HepG2 (cell line): ENCODE measurements at regions not wholly inside any gene's neighbourhood (a gene's known extent, or its start where the extent isn't known, plus 50 kb on each side); places are given as distances from the start of the nearest gene placed in this dataset.

ENCODE experiments used
- ATAC-seq: fragments of 200-7000 bp; cut with Tn5 transposase; 3 replicates; pipeline ENCODE4 v1.9.1; 2020; ENCODE audit warnings: mild to moderate bottlenecking, moderate library complexity
- BruUV-seq: library from RNA; stranded (reverse); fragments of 400-500 nt; replicated peaks from 2 replicates; lab custom pipeline; 2021; lab: Mats Ljungman, UMichigan
- CTCF ChIA-PET: fragments of 300-600 bp; formaldehyde crosslinking; extraction: SDS; loops from one replicate; lab custom pipeline; 2021; ENCODE audit warnings: low total read pairs, inconsistent platforms, low intra/inter-chr PET ratio; lab: Yijun Ruan, JAX
- POLR2A ChIA-PET: fragments of 350-600 bp; sonication (Branson Sonifier 250); formaldehyde crosslinking; loops from one replicate; lab custom pipeline; 2020; ENCODE audit warnings: antibody characterized with exemption, inconsistent platforms; lab: Yijun Ruan, JAX
- DNase-seq: peaks from one replicate; pipeline ENCODE4 v3.0.0-alpha.2; 2015; ENCODE audit warnings: low spot score
- FAIRE-seq: peaks from 3 replicates; lab custom pipeline; 2011; peaks lifted over from hg19 to GRCh38; lab: Jason Lieb, UNC
- H2AFZ ChIP-seq: one replicate; pipeline ENCODE4 v1.6.1; 2011; ENCODE audit warnings: low read length, inconsistent platforms
- H3K27ac ChIP-seq: fragments of 300-600 bp; 3 replicates; pipeline ENCODE4 v1.8.0; 2011; ENCODE audit warnings: mixed run types, mild to moderate bottlenecking, mixed read lengths, low read length, inconsistent platforms; ENCODE audit not compliant: insufficient read depth; ENCODE audit errors: extremely low read length
- H3K27me3 ChIP-seq, 2 experiments: fragments of 200-600 bp in 1 of 2; 2 replicates in 1 of 2; 3 replicates in 1 of 2; pipeline versions ENCODE4 v1.6.0 to v1.8.0; 2011; ENCODE audit warnings: low read length in 2 of 2, mild to moderate bottlenecking in 2 of 2, moderate library complexity in 2 of 2, inconsistent platforms in 1 of 2; ENCODE audit not compliant: insufficient read depth in 2 of 2, control insufficient read depth in 1 of 2
- H3K36me3 ChIP-seq, 2 experiments: fragments of 200-600 bp in 1 of 2; replicated peaks in 1 of 2; 2 replicates in 1 of 2; 3 replicates in 1 of 2; pipeline versions ENCODE4 v1.5.1 to v1.8.0; 2011; ENCODE audit warnings: low read length in 2 of 2, inconsistent platforms in 1 of 2; ENCODE audit not compliant: insufficient read depth in 2 of 2, control insufficient read depth in 1 of 2
- H3K4me1 ChIP-seq: 2 replicates; pipeline ENCODE4 v1.5.1; 2012; ENCODE audit warnings: low read length, inconsistent platforms; ENCODE audit not compliant: insufficient read depth
- H3K4me2 ChIP-seq: 2 replicates; pipeline ENCODE4 v1.6.0; 2011; ENCODE audit warnings: low read depth, low read length, inconsistent platforms
- H3K4me3 ChIP-seq, 3 experiments: fragments of 200-600 bp in 1 of 3; sonication (generic), shearing (Covaris generic) in 1 of 3; replicated peaks in 1 of 3; 2 replicates each; pipeline ENCODE4 v1.5.1; 2011 to 2016; ENCODE audit warnings: low read length in 3 of 3, inconsistent platforms in 2 of 3, low read depth in 2 of 3, mild to moderate bottlenecking in 2 of 3, control low read depth in 1 of 3, mixed read lengths in 1 of 3; ENCODE audit not compliant: insufficient read depth in 1 of 3
- H3K79me2 ChIP-seq: one replicate; pipeline ENCODE4 v1.6.1; 2011; ENCODE audit warnings: low read length, inconsistent platforms; ENCODE audit not compliant: insufficient read depth
- H3K9ac ChIP-seq: 2 replicates; pipeline ENCODE4 v1.6.0; 2011; ENCODE audit warnings: mild to moderate bottlenecking, low read depth, low read length, inconsistent platforms; ENCODE audit not compliant: insufficient read depth
- H3K9me3 ChIP-seq: 2 replicates; pipeline ENCODE4 v1.5.1; 2012; ENCODE audit warnings: mild to moderate bottlenecking, low read length
- H4K20me1 ChIP-seq: 2 replicates; pipeline ENCODE4 v1.6.0; 2011; ENCODE audit warnings: inconsistent platforms, mild to moderate bottlenecking, low read length, moderate library complexity; ENCODE audit not compliant: insufficient read depth
- ARNT ChIP-seq: fragments of 450-650 bp; IDR thresholded peaks from 2 replicates; pipeline ENCODE4 v1.6.1; 2017
- EZH2 ChIP-seq: conservative IDR thresholded peaks from 2 replicates; pipeline ENCODE4 v1.6.1; 2012; ENCODE audit warnings: mild to moderate bottlenecking, low read depth, low read length, moderate library complexity
- HNRNPUL1 ChIP-seq: fragments of 200-400 bp; formaldehyde crosslinking; IDR thresholded peaks from 2 replicates; pipeline ENCODE4 v1.6.1; 2017; ENCODE audit warnings: low read depth, mild to moderate bottlenecking, low read length, moderate library complexity
- MBNL3 ChIP-seq: fragments of 250-450 bp; sonication (Bioruptor Pico); conservative IDR thresholded peaks from 2 replicates; pipeline ENCODE4 v1.8.0; 2022; ENCODE audit warnings: mild to moderate bottlenecking, inconsistent platforms
- PHF20 ChIP-seq: sonication (generic); formaldehyde crosslinking; IDR thresholded peaks from 2 replicates; pipeline ENCODE4 v1.5.0; 2020; ENCODE audit warnings: mild to moderate bottlenecking, missing genetic modification reagents
- SMARCE1 ChIP-seq: fragments of 450-650 bp; IDR thresholded peaks from 2 replicates; pipeline ENCODE4 v1.6.1; 2017; ENCODE audit warnings: borderline replicate concordance
- ZBTB1 ChIP-seq: sonication (generic); formaldehyde crosslinking; IDR thresholded peaks from 2 replicates; pipeline ENCODE4 v1.4.0; 2020; ENCODE audit warnings: missing genetic modification reagents, borderline replicate concordance
- ZBTB21 ChIP-seq: sonication (generic); formaldehyde crosslinking; IDR thresholded peaks from 2 replicates; pipeline ENCODE4 v1.4.0; 2020; ENCODE audit warnings: missing genetic modification reagents
- ZNF20 ChIP-seq: sonication (generic); formaldehyde crosslinking; IDR thresholded peaks from 2 replicates; pipeline ENCODE4 v1.4.0; 2020; ENCODE audit warnings: mild to moderate bottlenecking, moderate library complexity, missing genetic modification reagents
- ZNF225 ChIP-seq: sonication (generic); formaldehyde crosslinking; IDR thresholded peaks from 2 replicates; pipeline ENCODE4 v1.4.0; 2020; ENCODE audit warnings: mild to moderate bottlenecking, missing genetic modification reagents
- ZNF768 ChIP-seq: sonication (generic); formaldehyde crosslinking; IDR thresholded peaks from 2 replicates; pipeline ENCODE4 v1.4.0; 2020; ENCODE audit warnings: missing genetic modification reagents
- ZSCAN29 ChIP-seq: sonication (generic); formaldehyde crosslinking; conservative IDR thresholded peaks from 2 replicates; pipeline ENCODE4 v1.4.0; 2020; ENCODE audit warnings: mild to moderate bottlenecking, missing genetic modification reagents
- WGBS: methylation state at CpG from one replicate; pipeline ENCODE4 v1.1.6; 2017; ENCODE audit warnings: low lambda C conversion rate; 5-methylcytosine and 5-hydroxymethylcytosine counted together
- in situ Hi-C: cut with HindIII; loops from 2 replicates; pipeline ENCODE4 v1.10.0; 2017; ENCODE audit warnings: low pct_unique_long_range_greater_than_20kb; ENCODE audit not compliant: extremely low pct_ligation_motif_present
- intact Hi-C: fragments of 100-400 bp; cut with micrococcal nuclease; formaldehyde crosslinking; loops from one replicate; pipeline ENCODE4 v1.10.0; 2022; ENCODE audit not compliant: unreplicated experiment
- TF ChIP-seq, protein P1 (sequence below): sonication (generic); formaldehyde crosslinking; IDR thresholded peaks from 2 replicates; pipeline ENCODE4 v1.8.1; 2022; ENCODE audit warnings: mild to moderate bottlenecking, missing genetic modification reagents
- TF ChIP-seq, protein P2 (sequence below): sonication (generic); formaldehyde crosslinking; IDR thresholded peaks from 2 replicates; pipeline ENCODE4 v1.4.0; 2020; ENCODE audit warnings: missing genetic modification reagents
- TF ChIP-seq, protein P3 (sequence below): sonication (generic); formaldehyde crosslinking; IDR thresholded peaks from 2 replicates; pipeline ENCODE4 v1.8.1; 2022; ENCODE audit warnings: low read depth, mild to moderate bottlenecking, missing genetic modification reagents

DNA sequence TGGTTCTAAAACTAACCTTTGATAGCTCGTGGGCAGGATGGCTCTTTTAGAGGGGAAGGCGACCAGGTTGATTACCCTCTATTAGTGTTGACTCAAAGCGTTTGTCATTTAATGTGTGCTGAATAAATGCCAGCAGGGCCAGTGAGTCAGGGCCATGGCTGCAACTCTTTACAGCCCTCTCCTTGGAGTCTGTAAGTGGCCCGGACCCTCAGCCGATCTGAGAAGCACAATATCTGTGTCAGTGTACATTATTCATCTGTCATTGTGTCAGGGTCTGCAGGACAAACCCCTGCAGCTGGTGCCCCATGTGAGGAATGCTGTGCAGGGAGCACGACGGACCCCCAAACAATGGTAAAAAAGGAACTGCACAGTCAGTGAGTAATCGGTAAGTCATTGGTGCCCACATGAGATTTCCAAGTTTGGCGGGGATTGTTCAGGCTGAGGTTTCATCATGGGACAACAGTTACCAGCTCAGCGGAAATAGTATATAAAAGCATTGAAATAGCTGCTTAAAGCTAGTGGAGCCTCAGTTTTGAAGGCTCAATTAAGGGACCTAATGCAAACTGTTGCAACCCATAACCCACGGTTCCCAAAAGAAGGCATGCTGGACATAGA is 139.1 kb downstream of the ZNF675 start:
- H3K4me2 ChIP-seq, result no peak overlapping the region
- H3K79me2 ChIP-seq, result no peaks in the 10 kb centered on the region
- DNase-seq, result no peak
- in situ Hi-C loops, result no loop called here
- H3K4me1 ChIP-seq, result no peaks in the 10 kb centered on the region
- peaks cover 82% of the 10 kb centered on the region for H3K9me3 ChIP-seq
- H3K36me3 ChIP-seq, result no peaks in the 10 kb centered on the region
- no peaks in the 10 kb centered on the region for H3K27me3 ChIP-seq
- TF ChIP-seq MBNL3 (CRISPR knock-in tag) (no peak), SMARCE1 (no peak), ZBTB21 (no peak), PHF20 (CRISPR knock-in tag) (no peak), ZSCAN29 (CRISPR knock-in tag) (no peak), ARNT (no peak), HNRNPUL1 (no peak), ZNF768 (CRISPR knock-in tag) (no peak), ZNF20 (CRISPR knock-in tag) (no peak), EZH2 (no peak), ZBTB1 (CRISPR knock-in tag) (no peak), ZNF225 (CRISPR knock-in tag) (no peak)
- TF ChIP-seq, protein P1, sequence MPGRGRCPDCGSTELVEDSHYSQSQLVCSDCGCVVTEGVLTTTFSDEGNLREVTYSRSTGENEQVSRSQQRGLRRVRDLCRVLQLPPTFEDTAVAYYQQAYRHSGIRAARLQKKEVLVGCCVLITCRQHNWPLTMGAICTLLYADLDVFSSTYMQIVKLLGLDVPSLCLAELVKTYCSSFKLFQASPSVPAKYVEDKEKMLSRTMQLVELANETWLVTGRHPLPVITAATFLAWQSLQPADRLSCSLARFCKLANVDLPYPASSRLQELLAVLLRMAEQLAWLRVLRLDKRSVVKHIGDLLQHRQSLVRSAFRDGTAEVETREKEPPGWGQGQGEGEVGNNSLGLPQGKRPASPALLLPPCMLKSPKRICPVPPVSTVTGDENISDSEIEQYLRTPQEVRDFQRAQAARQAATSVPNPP, result no peak
- TF ChIP-seq, protein P2, sequence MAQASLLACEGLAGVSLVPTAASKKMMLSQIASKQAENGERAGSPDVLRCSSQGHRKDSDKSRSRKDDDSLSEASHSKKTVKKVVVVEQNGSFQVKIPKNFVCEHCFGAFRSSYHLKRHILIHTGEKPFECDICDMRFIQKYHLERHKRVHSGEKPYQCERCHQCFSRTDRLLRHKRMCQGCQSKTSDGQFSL, result no peak
- TF ChIP-seq, protein P3, sequence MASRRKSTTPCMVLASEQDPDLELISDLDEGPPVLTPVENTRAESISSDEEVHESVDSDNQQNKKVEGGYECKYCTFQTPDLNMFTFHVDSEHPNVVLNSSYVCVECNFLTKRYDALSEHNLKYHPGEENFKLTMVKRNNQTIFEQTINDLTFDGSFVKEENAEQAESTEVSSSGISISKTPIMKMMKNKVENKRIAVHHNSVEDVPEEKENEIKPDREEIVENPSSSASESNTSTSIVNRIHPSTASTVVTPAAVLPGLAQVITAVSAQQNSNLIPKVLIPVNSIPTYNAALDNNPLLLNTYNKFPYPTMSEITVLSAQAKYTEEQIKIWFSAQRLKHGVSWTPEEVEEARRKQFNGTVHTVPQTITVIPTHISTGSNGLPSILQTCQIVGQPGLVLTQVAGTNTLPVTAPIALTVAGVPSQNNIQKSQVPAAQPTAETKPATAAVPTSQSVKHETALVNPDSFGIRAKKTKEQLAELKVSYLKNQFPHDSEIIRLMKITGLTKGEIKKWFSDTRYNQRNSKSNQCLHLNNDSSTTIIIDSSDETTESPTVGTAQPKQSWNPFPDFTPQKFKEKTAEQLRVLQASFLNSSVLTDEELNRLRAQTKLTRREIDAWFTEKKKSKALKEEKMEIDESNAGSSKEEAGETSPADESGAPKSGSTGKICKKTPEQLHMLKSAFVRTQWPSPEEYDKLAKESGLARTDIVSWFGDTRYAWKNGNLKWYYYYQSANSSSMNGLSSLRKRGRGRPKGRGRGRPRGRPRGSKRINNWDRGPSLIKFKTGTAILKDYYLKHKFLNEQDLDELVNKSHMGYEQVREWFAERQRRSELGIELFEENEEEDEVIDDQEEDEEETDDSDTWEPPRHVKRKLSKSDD (CRISPR knock-in tag), result no peak
- no peak overlapping the region for H3K9ac ChIP-seq
- no peak overlapping the region for H2AFZ ChIP-seq
- BruUV-seq, result no TSS peak
- ChIA-PET CTCF (no interaction called here), POLR2A (no interaction called here)
- H3K27ac ChIP-seq, result no peak overlapping the region
- FAIRE-seq, result no peak
- 7% methylated on average over 11 of the region's 11 CpGs for WGBS
- no peak overlapping the region for H3K4me3 ChIP-seq
- H4K20me1 ChIP-seq, result no peaks in the 10 kb centered on the region
- intact Hi-C loops, result no loop called here
- ATAC-seq, result no peak
